HG02588 (cell line): ENCODE measurements at regions not wholly inside any gene's neighbourhood (a gene's known extent, or its start where the extent isn't known, plus 50 kb on each side); places are given as distances from the start of the nearest gene placed in this dataset.

Source experiments
- ATAC-seq: cut with Tn5 transposase; IDR thresholded peaks from one replicate; pipeline ENCODE4 v1.9.1; 2021; ENCODE audit warnings: mild to moderate bottlenecking, moderate library complexity; ENCODE audit not compliant: unreplicated experiment

DNA sequence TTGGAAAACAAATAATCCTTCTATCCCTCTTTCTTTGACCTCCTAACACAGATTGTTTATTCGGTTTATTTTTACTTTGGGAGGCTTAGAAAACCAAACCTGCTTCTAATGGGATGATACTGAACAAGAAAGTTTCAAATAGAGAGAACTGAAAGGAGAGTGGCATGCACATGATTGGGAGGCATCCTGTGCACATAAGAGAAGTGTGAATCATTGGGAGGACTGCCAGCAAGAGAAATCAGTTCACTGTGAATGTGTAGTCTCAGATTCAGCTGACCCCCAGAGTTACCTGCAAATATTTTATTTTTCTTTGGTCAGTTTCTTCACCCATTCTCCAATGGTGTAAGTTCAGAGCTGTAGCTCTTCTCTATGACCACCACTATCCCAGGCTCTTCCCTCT is 1363.2 kb upstream of the ACVR2A start:
- no peak for ATAC-seq

DNA sequence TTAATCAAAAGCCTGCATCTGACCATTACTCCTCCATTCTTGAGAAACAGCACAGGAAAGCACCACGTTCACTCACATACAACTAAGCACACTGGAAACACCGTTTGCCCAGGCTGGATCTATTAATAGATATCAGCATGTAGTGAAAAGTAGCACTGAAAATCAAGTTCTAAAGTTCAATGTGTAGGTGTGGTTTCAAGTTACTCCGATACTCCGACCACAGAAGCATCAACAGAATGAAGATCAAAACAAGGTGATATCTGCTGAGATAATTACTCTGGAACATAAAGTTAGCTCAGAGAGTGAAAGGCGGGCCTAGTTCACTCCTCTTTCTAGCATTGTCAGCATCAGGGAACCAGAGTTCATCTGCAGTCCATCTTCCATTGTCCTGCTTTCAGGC is 1367.4 kb upstream of the ACVR2A start:
- ATAC-seq: no peak

DNA sequence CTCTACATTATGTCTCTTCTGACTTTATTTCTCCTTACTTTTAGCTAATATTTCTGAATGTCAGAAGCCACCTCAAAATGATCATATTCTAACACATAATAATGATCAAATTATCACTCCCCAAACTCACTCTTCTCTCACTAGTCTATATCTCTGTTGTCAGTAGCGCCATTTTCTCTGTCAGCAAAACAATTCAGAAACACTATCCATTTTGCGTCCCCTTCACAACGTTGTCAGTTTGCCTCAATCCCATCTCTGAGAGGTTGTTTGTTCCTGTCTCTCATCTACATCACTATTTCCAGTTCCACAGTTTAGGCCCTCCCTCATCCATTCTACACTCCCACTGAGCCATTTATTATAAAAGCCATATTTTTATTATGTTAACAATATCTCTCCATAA is 1376.3 kb upstream of the ACVR2A start:
- no peak for ATAC-seq

DNA sequence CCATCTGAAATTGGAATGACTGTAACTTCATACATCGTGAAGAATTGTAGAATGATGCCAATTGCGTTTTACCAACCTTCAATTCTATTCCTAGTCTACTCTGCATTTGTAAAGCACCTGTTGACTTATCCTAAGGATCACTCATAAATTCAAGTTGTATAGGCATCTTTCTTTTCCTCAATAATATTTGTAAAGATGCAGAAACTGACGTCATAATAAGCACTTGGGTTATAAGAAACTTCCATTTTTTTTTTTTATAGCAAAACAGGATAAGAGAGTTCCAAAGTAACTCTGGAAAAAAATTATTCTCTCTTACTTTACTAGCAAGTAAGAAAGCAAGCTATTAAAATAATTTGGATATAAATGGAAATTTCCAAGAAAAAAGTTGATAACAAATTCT is 1377.4 kb upstream of the ACVR2A start:
- ATAC-seq: no peak

DNA sequence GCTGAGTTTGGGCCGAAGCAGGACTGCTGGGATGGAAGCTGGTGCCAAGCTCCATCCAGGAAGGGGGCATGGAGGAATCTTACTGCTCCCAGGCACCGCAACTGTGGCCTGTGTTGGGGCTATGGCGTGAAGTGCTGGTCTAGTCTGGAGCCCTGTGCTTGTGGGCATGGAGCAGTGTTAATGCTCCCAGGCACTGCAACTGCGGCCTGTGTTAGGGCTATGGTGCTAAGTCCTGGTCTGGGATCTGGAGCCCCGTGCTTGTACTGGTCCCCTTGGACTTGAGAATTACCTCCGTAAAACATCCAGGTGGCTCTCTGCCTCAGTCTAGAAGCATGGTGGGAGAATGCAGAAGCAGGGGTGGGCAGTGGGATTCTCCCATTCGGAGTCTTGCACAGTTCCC is 1379.4 kb upstream of the ACVR2A start:
- no peak for ATAC-seq

DNA sequence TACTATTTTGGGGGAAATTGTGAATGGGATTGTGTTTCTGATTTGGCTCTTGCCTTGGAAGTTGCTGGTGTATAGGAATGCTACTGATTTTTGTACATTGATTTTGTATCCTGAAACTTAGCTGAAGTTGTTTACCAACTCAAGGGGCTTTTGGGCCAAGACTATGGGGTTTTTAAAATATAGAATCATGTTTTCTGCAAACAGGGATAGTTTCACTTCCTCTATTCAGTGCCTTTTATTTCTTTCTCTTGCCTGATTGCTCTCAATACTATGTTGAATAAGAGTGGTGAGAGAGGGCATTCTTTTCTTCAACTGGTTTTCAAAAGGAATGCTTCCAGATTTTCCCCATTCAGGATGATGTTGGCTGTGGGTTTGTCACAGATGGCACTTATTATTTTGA is 1383.8 kb upstream of the ACVR2A start:
- peak; percentile 63 for ATAC-seq

DNA sequence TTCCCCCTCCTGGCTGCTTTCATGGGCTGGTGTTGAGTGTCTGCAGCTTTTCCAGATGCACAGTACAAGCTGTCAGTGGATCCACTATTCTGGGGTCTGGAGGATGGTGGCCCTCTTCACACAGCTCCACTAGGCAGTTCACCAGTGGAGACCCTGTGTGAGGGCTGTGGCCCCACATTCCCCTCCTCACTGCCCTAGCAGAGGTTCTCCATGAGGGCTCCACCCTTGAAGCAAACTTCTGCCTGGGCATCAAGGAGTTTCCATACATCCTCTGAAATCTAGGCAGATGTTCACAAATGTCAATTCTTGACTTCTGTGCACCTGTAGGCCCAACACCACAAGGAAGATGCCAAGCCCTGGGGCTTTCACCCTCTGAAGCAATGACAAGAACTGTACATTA is 1386.2 kb upstream of the ACVR2A start:
- no peak for ATAC-seq

DNA sequence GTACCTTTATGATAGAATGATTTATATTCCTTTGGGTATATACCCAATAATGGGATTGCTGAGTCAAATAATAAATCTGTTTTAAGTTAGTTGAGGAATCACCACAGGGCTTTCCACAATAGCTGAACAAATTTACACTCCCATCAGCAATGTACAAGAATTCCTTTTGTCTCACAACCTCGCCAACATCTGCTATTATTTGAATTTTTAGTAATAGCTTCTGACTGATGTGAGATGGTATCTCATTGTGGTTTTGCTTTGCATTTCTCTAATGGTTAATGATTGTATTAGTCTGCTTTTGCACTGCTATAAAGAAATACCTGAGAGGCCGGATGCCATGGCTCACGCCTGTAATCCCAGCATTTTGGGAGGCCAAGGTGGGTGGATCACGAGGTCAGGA is 1387.6 kb upstream of the ACVR2A start:
- ATAC-seq: no peak

DNA sequence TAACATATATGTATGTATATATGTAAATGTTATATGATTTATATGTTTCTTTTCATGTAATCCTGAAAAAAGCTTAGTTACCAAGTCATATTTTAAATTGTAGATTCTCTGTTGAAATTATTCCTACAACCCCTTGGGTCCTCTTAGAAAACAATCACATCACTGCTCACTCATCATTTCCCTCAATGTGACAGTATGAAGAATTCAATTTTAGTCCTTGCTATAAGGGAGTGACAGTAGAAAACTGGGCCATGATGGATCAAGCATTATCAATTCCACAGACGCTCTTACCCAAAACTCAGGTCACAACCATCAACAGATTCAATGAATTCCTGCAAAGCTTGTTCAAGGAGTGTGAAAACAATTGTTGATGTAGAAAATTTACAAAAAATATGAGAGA is 1389.5 kb upstream of the ACVR2A start:
- ATAC-seq: no peak

DNA sequence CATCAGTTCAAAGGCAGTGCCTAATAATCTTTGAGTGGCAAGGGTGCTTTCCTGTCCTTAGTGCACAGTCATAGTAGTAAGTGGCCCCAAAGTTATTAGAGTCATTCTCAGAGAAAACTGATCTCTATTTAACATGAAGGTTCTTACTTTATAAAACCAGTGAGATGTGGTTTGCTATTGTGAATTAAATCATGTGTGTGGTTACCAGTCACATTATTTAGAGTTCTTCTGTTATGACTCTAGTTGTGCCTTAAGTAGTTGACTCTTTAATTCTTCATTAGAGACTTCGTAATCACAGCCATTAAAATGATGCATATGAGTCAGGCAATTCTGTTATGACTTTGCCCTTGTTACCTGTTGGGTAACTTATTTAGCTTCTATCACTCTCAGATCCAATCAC is 1392.9 kb upstream of the ACVR2A start:
- ATAC-seq: peak; percentile 63

DNA sequence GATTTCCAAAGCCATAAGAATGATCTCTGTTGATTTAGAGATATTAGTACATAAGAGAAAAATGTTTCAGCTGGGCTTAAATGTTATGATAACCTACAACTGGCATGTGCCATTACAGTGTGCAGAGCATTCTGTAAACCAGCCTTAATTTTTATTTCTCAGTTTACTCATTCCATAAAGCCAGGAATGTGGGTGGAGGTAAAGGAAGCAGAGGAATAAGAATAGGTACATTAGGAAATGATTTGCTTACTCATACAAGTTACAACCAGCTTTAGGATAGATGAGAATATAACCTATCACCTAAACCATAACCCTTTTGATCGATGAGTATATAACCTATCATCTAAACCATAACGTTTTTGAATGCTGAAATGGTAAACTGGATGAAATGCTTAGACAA is 1394.7 kb upstream of the ACVR2A start:
- no peak for ATAC-seq

DNA sequence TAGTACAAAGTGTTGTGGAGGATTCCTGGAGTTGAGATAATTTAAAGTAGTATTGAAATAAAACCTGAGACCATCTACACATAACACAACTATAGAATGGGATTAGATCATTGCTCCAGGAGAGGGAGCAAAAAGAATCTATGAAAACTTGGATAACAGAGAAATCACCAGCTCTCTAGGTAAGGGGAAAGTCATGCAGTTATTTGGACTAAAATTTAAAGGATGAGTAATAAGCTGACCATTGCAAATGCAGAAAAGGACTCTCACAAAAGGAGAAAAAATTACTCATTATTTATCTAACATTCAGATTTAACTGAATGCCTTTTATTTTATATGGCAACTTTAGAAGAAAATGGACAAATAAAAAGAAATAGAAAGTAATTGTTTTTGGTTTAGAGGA is 1399.8 kb upstream of the ACVR2A start:
- no peak for ATAC-seq

DNA sequence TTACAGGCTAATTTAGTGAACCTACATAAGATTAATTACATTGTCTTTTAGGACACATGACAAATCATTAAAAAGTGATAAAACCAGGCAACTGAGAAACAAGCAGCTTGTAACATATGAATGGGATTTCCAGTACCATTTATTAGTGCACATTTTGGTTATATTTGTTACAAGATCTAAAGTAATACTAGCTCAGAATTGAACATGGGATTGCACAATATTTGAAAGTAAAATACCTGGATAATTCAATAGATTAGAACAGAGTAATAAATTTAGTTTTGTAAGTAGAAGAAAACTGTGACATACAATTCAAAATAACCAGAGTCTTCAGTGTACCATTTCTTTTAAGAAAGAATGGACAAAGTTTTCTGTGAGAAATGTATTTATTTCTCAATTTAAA is 1400.7 kb upstream of the ACVR2A start:
- no peak for ATAC-seq

DNA sequence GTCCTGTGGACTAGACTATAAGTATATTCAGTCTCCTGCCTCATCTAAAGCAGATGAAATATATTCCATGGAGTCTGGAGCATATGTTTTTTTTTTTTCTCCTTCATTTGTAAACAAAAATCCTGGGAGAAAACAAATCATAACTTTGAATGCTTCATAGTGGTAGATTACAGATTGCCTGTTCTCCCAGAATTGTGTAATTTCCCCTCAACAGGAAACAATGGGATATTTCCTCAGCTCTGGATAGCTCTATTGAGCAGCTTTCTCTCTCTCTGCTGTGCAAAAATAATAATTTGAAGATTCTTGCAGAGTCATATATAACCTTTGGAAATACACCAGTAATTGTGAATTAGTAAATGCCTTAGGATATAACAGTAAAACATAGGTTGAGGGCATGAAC is 1406.6 kb upstream of the ACVR2A start:
- no peak for ATAC-seq

DNA sequence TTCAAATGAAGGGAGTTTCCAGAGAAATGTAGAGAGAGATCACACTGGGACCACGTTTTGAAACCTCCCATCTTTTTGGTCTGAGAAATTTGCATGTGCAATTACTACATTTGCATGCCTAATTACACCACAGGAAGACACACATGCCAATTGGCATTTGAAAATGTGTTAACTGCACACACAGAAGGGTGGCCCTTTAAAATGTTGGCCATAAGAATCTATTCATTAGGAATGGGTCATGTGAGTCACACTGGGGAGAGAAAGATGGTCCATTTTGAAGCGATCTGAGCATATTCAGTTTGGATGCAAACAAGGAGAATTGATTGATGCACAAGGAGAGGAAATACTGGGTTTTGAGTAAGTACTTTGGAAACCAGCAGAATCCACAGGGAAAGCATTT is 1407.1 kb upstream of the ACVR2A start:
- no peak for ATAC-seq

DNA sequence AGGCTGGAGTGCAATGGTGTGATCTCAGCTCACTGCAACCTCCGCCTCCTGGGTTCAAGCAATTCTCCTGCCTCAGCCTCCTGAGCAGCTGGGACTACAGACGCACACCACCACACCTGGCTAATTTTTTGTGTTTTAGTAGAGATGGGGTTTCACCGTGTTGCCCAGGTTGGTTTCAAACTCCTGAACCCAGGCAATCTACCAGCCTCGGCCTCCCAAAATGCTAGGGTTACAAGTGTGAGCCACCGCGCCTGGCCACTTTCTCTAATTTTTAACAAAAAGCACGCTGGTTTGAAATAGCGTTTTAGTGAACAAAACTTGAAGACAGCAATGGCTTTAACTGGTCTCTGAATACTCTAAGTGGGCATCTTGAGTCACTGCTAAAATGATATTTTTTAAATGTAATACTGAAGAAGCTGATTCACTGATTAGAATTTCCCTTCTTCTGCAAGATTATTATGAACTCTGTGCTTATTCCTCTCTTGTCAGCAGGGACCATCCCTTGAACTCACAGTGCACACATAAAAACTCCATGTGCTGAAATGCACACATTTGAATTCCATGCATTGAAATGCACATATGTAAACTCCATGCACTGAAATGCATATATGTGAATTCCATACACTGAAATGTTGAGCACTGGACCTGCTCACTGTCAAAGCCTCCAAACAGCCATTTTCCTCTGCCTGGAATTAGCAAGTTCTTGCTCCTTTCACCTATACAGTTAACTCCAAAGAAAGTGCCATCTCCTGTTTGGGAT is 1411.5 kb upstream of the ACVR2A start:
- no peak for ATAC-seq

DNA sequence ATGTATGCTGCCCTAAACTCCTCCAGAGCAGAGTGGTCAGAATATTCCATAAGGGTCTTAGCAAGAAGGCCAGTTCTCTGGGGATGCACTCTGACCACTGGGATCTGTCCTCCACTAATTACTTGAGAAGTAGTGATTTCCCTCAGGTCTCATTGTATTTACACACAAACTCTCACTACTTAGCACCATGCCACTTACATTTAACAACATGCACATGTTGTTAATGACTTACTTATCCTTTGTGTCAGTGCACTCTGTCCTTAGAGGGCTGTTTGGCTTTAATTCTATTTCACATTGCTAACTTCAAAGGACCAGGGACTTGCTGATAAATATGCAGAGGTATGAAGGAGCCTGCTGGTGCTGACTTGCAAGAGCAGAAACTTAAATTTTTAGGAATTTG is 1415.5 kb upstream of the ACVR2A start:
- no peak for ATAC-seq

DNA sequence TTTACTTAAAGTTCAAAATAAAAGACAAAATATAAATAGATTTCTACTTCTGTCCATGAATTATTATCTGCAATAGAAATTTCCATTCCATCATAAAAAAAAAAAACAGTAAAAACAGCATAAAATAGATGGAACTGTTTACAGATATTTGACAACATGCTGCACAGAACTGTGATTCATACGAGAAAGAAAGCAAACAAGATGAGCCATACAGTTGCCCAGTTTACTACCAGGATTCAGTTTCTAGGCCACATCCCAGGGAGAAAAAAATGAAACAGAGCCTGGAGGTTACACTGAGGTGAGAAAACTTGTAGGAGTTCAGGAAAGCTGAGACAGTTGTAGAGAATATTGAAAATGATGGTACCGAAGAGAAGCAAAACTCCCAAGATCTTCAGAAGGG is 1426.9 kb upstream of the ACVR2A start:
- ATAC-seq: no peak

DNA sequence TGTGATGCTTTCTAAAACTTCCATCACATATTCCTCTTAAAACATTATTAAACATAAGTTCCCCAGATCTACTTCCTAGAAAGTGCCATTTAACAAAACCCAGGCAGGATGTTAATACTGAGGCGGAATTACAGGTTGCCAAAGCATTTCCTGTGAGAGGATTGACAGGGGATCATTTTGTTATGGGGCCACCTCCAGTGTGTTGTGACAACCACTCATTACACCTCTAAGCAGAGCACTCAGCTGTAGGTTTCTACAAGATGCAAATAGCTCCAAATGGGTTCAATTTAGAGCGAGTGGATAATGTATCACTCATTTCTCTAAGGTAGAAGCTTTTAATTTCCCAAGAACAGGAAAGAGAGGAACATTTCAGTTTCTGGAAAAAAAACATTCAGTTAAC is 1429.5 kb upstream of the ACVR2A start:
- ATAC-seq: no peak

DNA sequence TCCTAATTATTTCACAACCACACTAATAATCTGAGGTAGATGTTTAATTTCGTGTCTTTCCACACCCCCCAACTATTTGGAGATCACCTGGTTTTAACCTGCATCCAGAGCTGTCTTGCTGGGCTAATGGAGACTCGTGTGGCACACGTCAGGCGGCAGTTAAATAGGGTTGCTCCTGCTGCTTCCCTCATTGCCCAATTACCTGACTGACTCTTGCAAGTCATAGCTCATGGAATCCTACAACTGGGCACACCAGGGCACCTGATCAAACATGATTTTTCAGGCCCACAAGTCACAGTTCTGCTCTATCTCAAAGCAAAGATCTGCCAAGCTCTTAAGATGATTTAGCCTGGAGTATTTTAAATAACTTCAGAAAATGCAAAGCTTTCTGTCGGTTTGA is 1430.4 kb upstream of the ACVR2A start:
- ATAC-seq: no peak

DNA sequence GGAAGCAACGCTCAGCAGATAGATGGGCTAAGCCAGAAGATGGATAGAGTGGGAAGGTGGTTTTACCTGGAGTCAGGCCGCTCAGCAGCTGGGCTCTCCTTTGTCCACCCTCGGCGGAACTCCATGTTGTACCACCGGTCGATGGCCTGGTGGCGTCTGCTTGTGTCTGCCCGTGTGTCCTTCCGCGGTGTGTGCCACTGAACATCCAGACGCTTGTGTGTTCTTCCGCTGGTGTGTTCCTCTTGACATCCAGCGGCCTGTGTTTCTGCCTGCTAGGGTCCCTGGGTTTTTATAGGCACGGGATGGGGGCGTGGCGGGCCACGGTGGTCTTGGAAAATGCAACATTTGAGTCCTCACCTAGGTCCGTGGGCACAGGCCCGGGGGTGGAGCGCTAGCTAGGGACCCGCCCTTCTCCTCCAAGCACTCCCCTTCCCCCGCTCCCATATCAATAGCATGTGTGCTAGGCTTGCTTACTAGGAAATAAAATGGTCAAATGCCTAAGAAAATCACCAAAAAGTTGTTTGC is 1431.7 kb upstream of the ACVR2A start:
- ATAC-seq: no peak

DNA sequence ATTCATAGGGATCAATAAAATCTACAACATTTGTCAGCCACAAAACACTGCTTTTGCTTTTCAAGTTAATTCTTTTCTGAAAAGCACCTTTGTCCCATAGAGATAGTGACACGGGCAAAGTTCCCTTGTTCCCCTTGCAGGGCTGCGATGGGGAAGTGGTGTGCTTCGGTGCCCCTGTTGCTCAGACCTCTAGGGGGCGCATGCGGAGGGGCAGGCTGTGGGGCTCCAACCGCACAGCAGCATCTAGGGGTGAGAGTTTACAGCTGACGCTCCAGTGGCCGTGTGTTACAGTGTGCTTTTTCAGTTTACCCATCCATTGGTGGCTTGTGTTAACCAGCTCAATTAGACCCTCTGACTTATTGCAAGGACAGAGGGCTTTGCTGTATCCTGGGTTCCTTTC is 1432.2 kb upstream of the ACVR2A start:
- no peak for ATAC-seq
